SU-DHL-6 (cell line): ENCODE measurements at regions not wholly inside any gene's neighbourhood (a gene's known extent, or its start where the extent isn't known, plus 50 kb on each side); places are given as distances from the start of the nearest gene placed in this dataset.

ENCODE experiments used
- H2AFZ ChIP-seq: fragments of 200-600 bp; sonication (generic); 2 replicates; pipeline ENCODE4 v1.6.1; 2014; ENCODE audit warnings: low read depth, mild to moderate bottlenecking, moderate library complexity, mixed read lengths, antibody characterized with exemption, low read length; ENCODE audit not compliant: severe bottlenecking
- H3F3A ChIP-seq: fragments of 200-600 bp; shearing (Covaris generic); 2 replicates; pipeline ENCODE4 v1.6.0; 2016; ENCODE audit warnings: antibody characterized with exemption, mild to moderate bottlenecking; ENCODE audit not compliant: insufficient read depth
- H3K27ac ChIP-seq: fragments of 200-600 bp; sonication (generic); 2 replicates; pipeline ENCODE4 v1.5.1; 2016; ENCODE audit warnings: low read depth, mild to moderate bottlenecking, low read length, moderate library complexity, mixed read lengths
- H3K27me3 ChIP-seq: fragments of 200-600 bp; sonication (generic), shearing (Covaris generic); 2 replicates; pipeline ENCODE4 v1.6.0; 2014; ENCODE audit warnings: mild to moderate bottlenecking, low read length
- H3K36me3 ChIP-seq: fragments of 200-600 bp; sonication (generic); 2 replicates; pipeline ENCODE4 v1.6.1; 2014; ENCODE audit warnings: mild to moderate bottlenecking, low read length, mixed read lengths
- H3K4me2 ChIP-seq: fragments of 300-600, 200-600 bp; shearing (Covaris generic), sonication (generic); 2 replicates; pipeline ENCODE4 v1.6.0; 2014; ENCODE audit warnings: low read length, low read depth, mild to moderate bottlenecking; ENCODE audit not compliant: poor library complexity, severe bottlenecking
- H3K4me3 ChIP-seq: fragments of 200-600 bp; sonication (generic); 2 replicates; pipeline ENCODE4 v1.5.1; 2014; ENCODE audit warnings: antibody characterized with exemption, low read length, mild to moderate bottlenecking, mixed read lengths; ENCODE audit not compliant: insufficient read depth, poor library complexity, severe bottlenecking
- H3K79me2 ChIP-seq: fragments of 200-600 bp; sonication (generic); 2 replicates; pipeline ENCODE4 v1.6.1; 2014; ENCODE audit warnings: mild to moderate bottlenecking, low read length, moderate library complexity; ENCODE audit not compliant: insufficient read depth
- H3K9ac ChIP-seq: fragments of 200-600 bp; sonication (generic); 2 replicates; pipeline ENCODE4 v1.7.0; 2014; ENCODE audit warnings: mild to moderate bottlenecking, low read length
- H3K9me2 ChIP-seq: fragments of 200-600 bp; sonication (generic); replicated peaks from 2 replicates; pipeline ENCODE4 v1.6.1; 2014; ENCODE audit warnings: low read length; ENCODE audit not compliant: insufficient read depth
- H3K9me3 ChIP-seq: fragments of 200-600 bp; sonication (generic); 2 replicates; pipeline ENCODE4 v1.6.1; 2014; ENCODE audit warnings: low read length, mixed read lengths; ENCODE audit not compliant: insufficient read depth
- H4K20me1 ChIP-seq: fragments of 200-600 bp; sonication (generic); 2 replicates; pipeline ENCODE4 v1.6.1; 2014; ENCODE audit warnings: low read depth, mild to moderate bottlenecking, antibody characterized with exemption, low read length, moderate library complexity, mixed read lengths
- CTCF ChIP-seq: fragments of 200-600 bp; sonication (generic); IDR thresholded peaks from one replicate; pipeline ENCODE4 v1.5.1; 2017; ENCODE audit warnings: antibody characterized with exemption, mild to moderate bottlenecking, low read length, moderate library complexity; ENCODE audit not compliant: insufficient read depth, poor library complexity, severe bottlenecking
- EZH2phosphoT487 ChIP-seq: fragments of 200-600 bp; sonication (generic), shearing (Covaris generic); conservative IDR thresholded peaks from 2 replicates; pipeline ENCODE4 v1.6.1; 2018; ENCODE audit warnings: mild to moderate bottlenecking, antibody characterized with exemption, low read length, moderate library complexity, mixed read lengths

- Histone ChIP-seq H3K36me3 (no peaks in the 10 kb centered on the region), H3K4me3 (no peak overlapping the region), H3K9me3 (no peaks in the 10 kb centered on the region), H3K9me2 (no peaks in the 10 kb centered on the region), H3K27me3 (no peaks in the 10 kb centered on the region), H3K27ac (no peak overlapping the region), H3K79me2 (no peaks in the 10 kb centered on the region), H3K9ac (no peak overlapping the region), H4K20me1 (no peaks in the 10 kb centered on the region), H2AFZ (no peak overlapping the region), H3F3A (no peaks in the 10 kb centered on the region), H3K4me2 (no peak overlapping the region)
- TF ChIP-seq EZH2phosphoT487 = no peak
- no peak for TF ChIP-seq CTCF
Measured at GRCh38 chr3:197369545-197369944, 71.1 kb upstream of the DLG1 start.

- TF ChIP-seq CTCF (no peak), EZH2phosphoT487 (no peak)
Measured at GRCh38 chr3:197368821-197369220, 70.4 kb upstream of the DLG1 start.

GRCh38 chr3:197368330-197368729 lies 69.9 kb upstream of the DLG1 start:
- no peaks in the 10 kb centered on the region for H3K9me2 ChIP-seq
- no peak overlapping the region for H3K4me3 ChIP-seq
- H3K27ac ChIP-seq = no peak overlapping the region
- H3K9me3 ChIP-seq = no peaks in the 10 kb centered on the region
- no peak overlapping the region for H3K4me2 ChIP-seq
- no peaks in the 10 kb centered on the region for H3K36me3 ChIP-seq
- no peak overlapping the region for H3K9ac ChIP-seq
- H3K79me2 ChIP-seq = no peaks in the 10 kb centered on the region
- no peaks in the 10 kb centered on the region for H4K20me1 ChIP-seq
- H3F3A ChIP-seq = no peaks in the 10 kb centered on the region
- no peak overlapping the region for H2AFZ ChIP-seq
- TF ChIP-seq CTCF = no peak
- no peak for TF ChIP-seq EZH2phosphoT487
- H3K27me3 ChIP-seq = no peaks in the 10 kb centered on the region

More at GRCh38 chr3:197368821-197369220, 70.4 kb upstream of the DLG1 start:
- H3F3A ChIP-seq = no peaks in the 10 kb centered on the region
- H3K9ac ChIP-seq = no peak overlapping the region
- H3K27me3 ChIP-seq = no peaks in the 10 kb centered on the region
- H2AFZ ChIP-seq = no peak overlapping the region
- no peak overlapping the region for H3K4me2 ChIP-seq
- H3K36me3 ChIP-seq = no peaks in the 10 kb centered on the region
- no peak overlapping the region for H3K27ac ChIP-seq
- H3K4me3 ChIP-seq = no peak overlapping the region
- H3K9me3 ChIP-seq = no peaks in the 10 kb centered on the region
- H3K9me2 ChIP-seq = no peaks in the 10 kb centered on the region
- H4K20me1 ChIP-seq = no peaks in the 10 kb centered on the region
- H3K79me2 ChIP-seq = no peaks in the 10 kb centered on the region
